SK-N-SH treated with all-trans-retinoic acid at 6 μM for 48 hours (cell line): ENCODE measurements at regions not wholly inside any gene's neighbourhood (a gene's known extent, or its start where the extent isn't known, plus 50 kb on each side); places are given as distances from the start of the nearest gene placed in this dataset.

Experiments used
- ARNTL ChIP-seq: fragments of 450-650 bp; formaldehyde crosslinking; IDR thresholded peaks from 2 replicates; pipeline ENCODE4 v1.5.0; 2020; ENCODE audit warnings: low read depth, mild to moderate bottlenecking, moderate library complexity, borderline replicate concordance
- BACH2 ChIP-seq: fragments of 250-450 bp; sonication (Bioruptor Pico); IDR thresholded peaks from 2 replicates; pipeline ENCODE4 v1.9.0; 2021; ENCODE audit warnings: mild to moderate bottlenecking, borderline replicate concordance
- CSDC2 ChIP-seq: fragments of 250-450 bp; sonication (Bioruptor Pico); IDR thresholded peaks from 2 replicates; pipeline ENCODE4 v1.5.0; 2020; ENCODE audit warnings: mild to moderate bottlenecking, moderate library complexity
- ESRRG ChIP-seq: fragments of 250-450 bp; sonication (Bioruptor Pico); IDR thresholded peaks from 2 replicates; pipeline ENCODE4 v1.6.1; 2021; ENCODE audit warnings: mild to moderate bottlenecking
- GLIS3 ChIP-seq: fragments of 250-450 bp; sonication (Bioruptor Pico); IDR thresholded peaks from 2 replicates; pipeline ENCODE4 v1.5.0; 2020; ENCODE audit warnings: mild to moderate bottlenecking, moderate library complexity
- OSR1 ChIP-seq: fragments of 250-450 bp; sonication (Bioruptor Pico); IDR thresholded peaks from 2 replicates; pipeline ENCODE4 v1.8.0; 2022; ENCODE audit warnings: moderate library complexity, mild to moderate bottlenecking, inconsistent platforms
- PPARA ChIP-seq: fragments of 250-450 bp; sonication (Bioruptor Pico); IDR thresholded peaks from 2 replicates; pipeline ENCODE4 v1.5.0; 2020; ENCODE audit warnings: mild to moderate bottlenecking, borderline replicate concordance
- TCF4 ChIP-seq: fragments of 250-450 bp; sonication (Bioruptor Pico); IDR thresholded peaks from 2 replicates; pipeline ENCODE4 v1.8.0; 2021; ENCODE audit warnings: mild to moderate bottlenecking, moderate library complexity, borderline replicate concordance
- ZFP30 ChIP-seq: fragments of 450-650 bp; formaldehyde crosslinking; IDR thresholded peaks from 2 replicates; pipeline ENCODE4 v1.5.0; 2022; ENCODE audit warnings: mild to moderate bottlenecking, moderate library complexity
- ZNF70 ChIP-seq: fragments of 450-650 bp; formaldehyde crosslinking; IDR thresholded peaks from 2 replicates; pipeline ENCODE4 v1.5.0; 2020; ENCODE audit warnings: mild to moderate bottlenecking, moderate library complexity
- TF ChIP-seq, protein P1 (sequence below): fragments of 250-450 bp; sonication (Bioruptor Pico); IDR thresholded peaks from 2 replicates; pipeline ENCODE4 v1.8.0; 2020; ENCODE audit warnings: mild to moderate bottlenecking, moderate library complexity, borderline replicate concordance
- TF ChIP-seq, protein P2 (sequence below): fragments of 250-450 bp; sonication (Bioruptor Pico); IDR thresholded peaks from 2 replicates; pipeline ENCODE4 v1.5.1; 2021; ENCODE audit warnings: mild to moderate bottlenecking, moderate library complexity

DNA sequence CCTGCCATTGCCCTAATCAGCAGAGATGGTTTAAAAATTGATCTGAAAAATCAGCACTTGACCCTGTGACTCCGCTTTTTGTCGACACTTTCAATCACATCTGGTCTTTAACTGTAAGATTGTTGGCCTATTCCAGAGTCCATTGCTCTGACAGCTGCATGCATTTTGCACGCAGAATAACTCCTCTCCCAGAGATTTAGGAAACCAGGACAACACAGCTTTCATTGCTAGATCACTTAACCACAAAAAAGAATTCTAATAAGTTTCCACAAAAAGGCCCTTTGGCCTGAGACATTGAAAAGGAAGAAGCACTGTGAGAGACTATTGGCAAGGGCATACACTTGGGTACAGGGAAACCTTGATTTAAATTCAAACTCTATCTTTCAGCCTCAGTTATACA is 373.1 kb downstream of the TGFB2 start:
- TF ChIP-seq CSDC2 = no peak
- TF ChIP-seq, protein P1, sequence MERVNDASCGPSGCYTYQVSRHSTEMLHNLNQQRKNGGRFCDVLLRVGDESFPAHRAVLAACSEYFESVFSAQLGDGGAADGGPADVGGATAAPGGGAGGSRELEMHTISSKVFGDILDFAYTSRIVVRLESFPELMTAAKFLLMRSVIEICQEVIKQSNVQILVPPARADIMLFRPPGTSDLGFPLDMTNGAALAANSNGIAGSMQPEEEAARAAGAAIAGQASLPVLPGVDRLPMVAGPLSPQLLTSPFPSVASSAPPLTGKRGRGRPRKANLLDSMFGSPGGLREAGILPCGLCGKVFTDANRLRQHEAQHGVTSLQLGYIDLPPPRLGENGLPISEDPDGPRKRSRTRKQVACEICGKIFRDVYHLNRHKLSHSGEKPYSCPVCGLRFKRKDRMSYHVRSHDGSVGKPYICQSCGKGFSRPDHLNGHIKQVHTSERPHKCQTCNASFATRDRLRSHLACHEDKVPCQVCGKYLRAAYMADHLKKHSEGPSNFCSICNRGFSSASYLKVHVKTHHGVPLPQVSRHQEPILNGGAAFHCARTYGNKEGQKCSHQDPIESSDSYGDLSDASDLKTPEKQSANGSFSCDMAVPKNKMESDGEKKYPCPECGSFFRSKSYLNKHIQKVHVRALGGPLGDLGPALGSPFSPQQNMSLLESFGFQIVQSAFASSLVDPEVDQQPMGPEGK (CRISPR knock-in tag) = no peak
- no peak for TF ChIP-seq BACH2 (CRISPR knock-in tag)
- TF ChIP-seq ZFP30 = no peak
- TF ChIP-seq, protein P2, sequence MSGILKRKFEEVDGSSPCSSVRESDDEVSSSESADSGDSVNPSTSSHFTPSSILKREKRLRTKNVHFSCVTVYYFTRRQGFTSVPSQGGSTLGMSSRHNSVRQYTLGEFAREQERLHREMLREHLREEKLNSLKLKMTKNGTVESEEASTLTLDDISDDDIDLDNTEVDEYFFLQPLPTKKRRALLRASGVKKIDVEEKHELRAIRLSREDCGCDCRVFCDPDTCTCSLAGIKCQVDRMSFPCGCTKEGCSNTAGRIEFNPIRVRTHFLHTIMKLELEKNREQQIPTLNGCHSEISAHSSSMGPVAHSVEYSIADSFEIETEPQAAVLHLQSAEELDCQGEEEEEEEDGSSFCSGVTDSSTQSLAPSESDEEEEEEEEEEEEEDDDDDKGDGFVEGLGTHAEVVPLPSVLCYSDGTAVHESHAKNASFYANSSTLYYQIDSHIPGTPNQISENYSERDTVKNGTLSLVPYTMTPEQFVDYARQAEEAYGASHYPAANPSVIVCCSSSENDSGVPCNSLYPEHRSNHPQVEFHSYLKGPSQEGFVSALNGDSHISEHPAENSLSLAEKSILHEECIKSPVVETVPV (CRISPR knock-in tag) = no peak
- no peak for TF ChIP-seq ZNF70 (CRISPR knock-in tag)
- TF ChIP-seq ARNTL (CRISPR knock-in tag) = no peak
- no peak for TF ChIP-seq PPARA
- no peak for TF ChIP-seq GLIS3 (CRISPR knock-in tag)
- TF ChIP-seq TCF4 (CRISPR knock-in tag) = no peak
- no peak for TF ChIP-seq ESRRG (CRISPR knock-in tag)
- TF ChIP-seq OSR1 = no peak
